Activated naive CD4-positive, alpha-beta T cell treated with anti-CD3 and anti-CD28 coated beads, Interleukin-2, amount 10 ng/mL, durations not matched to agents 7 days and 5 days (primary cell): ENCODE measurements at regions not wholly inside any gene's neighbourhood (a gene's known extent, or its start where the extent isn't known, plus 50 kb on each side); places are given as distances from the start of the nearest gene placed in this dataset.
"Not testable (repeated sequence)": the region's sequence is repeated elsewhere in the genome, so short reads cannot be mapped to it uniquely, and the experiment has no call there.

Experiments
- CTCF ChIA-PET: fragments of 350-600 bp; sonication (Branson Sonifier 250); formaldehyde crosslinking; loops from one replicate; lab custom pipeline; 2021; ENCODE audit warnings: antibody characterized with exemption; lab: Charles Lee
- DNase-seq: peaks from one replicate; pipeline ENCODE4 v3.0.0-alpha.2; 2020
- H3K27ac Mint-ChIP-seq: one replicate; pipeline ENCODE4 v1.8.0; 2021; ENCODE audit warnings: mild to moderate bottlenecking, moderate library complexity, mixed read lengths
- H3K27me3 Mint-ChIP-seq: one replicate; pipeline ENCODE4 v1.8.0; 2021; ENCODE audit warnings: mild to moderate bottlenecking, mixed read lengths
- H3K36me3 Mint-ChIP-seq: one replicate; pipeline ENCODE4 v1.8.0; 2021; ENCODE audit warnings: mixed read lengths
- H3K4me1 Mint-ChIP-seq: one replicate; pipeline ENCODE4 v1.8.0; 2021; ENCODE audit warnings: mixed read lengths
- H3K4me3 Mint-ChIP-seq: one replicate; pipeline ENCODE4 v1.8.0; 2021; ENCODE audit warnings: mild to moderate bottlenecking, moderate library complexity, mixed read lengths
- H3K9me3 Mint-ChIP-seq: one replicate; pipeline ENCODE4 v1.8.0; 2021; ENCODE audit warnings: mixed read lengths

DNA sequence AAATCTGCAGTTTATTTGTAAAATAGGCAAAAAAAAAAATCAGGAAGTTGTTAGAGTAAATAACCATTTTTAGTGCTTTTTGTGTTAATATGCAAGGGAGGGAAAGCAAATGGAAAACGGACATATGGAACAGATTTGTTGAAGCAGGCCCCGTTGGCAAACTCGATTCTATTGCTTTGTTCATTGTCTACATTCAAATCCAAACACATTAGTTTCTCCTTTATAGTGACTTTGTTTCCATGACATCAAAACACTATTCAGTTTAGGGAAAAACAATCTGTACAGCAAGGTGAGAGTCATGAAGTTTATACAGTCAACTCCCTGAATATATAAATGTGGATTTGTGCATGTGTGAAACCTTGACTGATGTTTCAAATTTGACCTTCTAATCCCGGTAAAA is 142.2 kb downstream of the FAM47A start:
- no peak for DNase-seq
- Mint-ChIP-seq H3K4me1 (no peaks in the 10 kb centered on the region), H3K27ac (no peak overlapping the region), H3K36me3 (no peaks in the 10 kb centered on the region), H3K9me3 (no peaks in the 10 kb centered on the region), H3K27me3 (no peaks in the 10 kb centered on the region), H3K4me3 (no peak overlapping the region)
- CTCF ChIA-PET = no interaction called here

DNA sequence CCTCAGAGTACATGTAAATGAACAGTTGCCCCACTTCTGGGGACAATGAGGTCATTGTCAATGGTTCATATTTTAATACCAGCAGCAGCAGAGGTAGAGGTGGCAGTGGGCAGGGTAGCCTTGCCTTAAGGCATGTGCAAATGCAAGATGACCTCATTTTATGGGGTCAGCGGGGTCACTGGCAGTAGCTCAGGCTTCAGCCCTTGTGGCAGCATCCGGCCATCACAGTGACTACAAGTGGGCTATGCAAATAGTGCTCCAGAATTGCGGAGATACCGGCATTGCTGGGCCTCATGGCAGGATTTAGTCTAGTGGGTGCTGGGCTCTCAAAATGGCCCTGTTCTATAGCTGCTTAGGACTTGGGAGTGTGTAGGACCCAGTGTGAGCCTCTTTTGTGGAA is 144.7 kb downstream of the FAM47A start:
- Mint-ChIP-seq H3K4me1 (no peaks in the 10 kb centered on the region), H3K4me3 (no peak overlapping the region), H3K27me3 (no peaks in the 10 kb centered on the region), H3K36me3 (no peaks in the 10 kb centered on the region), H3K9me3 (no peaks in the 10 kb centered on the region), H3K27ac (no peak overlapping the region)
- CTCF ChIA-PET = no interaction called here
- no peak for DNase-seq

DNA sequence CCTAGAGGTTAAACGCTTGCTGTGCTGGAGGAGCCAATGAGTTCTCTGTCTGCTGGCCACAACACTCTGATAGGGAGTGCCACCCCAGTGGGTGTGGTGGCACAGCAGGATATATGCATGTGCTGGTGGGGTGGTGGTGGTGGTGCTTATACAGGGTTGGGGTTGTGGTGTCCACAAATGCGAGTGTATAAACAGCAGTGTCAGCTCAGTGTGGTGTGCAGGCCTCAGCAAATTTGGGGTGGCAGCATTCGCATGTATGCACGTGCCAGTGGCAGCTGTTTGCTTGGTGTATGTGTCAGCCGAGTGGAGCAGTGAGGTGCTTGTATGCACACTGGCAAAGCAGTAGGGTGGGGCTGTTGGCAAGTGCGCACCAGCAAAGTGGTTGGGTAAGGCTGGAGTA is 157.4 kb downstream of the FAM47A start:
- Mint-ChIP-seq H3K4me3 (no peak overlapping the region), H3K27me3 (no peaks in the 10 kb centered on the region), H3K36me3 (no peaks in the 10 kb centered on the region), H3K27ac (no peak overlapping the region), H3K9me3 (peaks cover 2% of the 10 kb centered on the region), H3K4me1 (no peaks in the 10 kb centered on the region)
- CTCF ChIA-PET = no interaction called here
- DNase-seq = no peak

DNA sequence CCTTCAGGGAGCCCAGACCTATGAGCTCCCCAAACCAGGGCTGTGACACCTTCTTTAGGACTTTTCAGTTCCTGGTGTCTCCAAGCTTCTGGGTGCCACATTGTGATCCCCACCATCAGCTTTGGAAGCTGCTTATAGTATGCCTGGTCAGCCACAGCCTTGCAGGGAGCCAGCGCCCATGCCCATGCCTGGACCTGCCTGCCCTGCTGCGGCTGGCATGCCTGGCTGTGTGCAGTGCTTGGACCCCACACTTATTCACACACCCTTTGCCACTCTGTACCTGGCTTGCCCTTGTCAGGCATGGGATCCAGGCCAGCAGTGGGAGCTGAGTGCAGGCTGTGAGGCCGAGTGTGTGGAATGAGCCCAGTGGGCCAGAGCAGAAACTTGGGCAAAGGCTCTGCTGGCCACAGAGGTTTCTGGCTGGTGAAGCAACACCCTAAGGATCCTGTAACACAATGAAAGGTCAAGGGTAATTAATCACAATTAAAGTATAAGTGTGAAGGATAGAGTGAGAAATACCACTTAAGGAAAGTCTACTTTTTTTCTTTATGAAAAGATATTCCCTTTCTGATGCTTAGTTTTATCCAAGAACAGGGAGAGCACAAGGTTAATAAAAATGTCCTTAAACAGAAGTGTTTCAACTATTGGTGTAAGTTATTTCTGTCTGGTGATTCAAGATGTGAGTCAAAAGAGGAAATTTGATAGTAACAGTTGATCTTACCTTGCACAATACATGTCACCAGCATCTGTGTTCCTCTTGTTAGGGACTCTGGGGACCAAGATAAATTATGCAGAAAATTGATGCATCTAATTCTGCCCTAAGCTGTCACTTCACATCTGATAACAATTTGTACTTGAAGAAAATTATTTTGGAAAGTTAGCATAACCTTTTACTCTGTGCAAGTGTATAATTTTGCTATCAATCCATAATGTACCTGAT is 161.8 kb downstream of the FAM47A start:
- Mint-ChIP-seq H3K27ac (no peak overlapping the region), H3K4me1 (no peaks in the 10 kb centered on the region), H3K9me3 (peaks cover 2% of the 10 kb centered on the region), H3K4me3 (no peak overlapping the region), H3K27me3 (no peaks in the 10 kb centered on the region), H3K36me3 (no peaks in the 10 kb centered on the region)
- DNase-seq = no peak
- CTCF ChIA-PET = no interaction called here

DNA sequence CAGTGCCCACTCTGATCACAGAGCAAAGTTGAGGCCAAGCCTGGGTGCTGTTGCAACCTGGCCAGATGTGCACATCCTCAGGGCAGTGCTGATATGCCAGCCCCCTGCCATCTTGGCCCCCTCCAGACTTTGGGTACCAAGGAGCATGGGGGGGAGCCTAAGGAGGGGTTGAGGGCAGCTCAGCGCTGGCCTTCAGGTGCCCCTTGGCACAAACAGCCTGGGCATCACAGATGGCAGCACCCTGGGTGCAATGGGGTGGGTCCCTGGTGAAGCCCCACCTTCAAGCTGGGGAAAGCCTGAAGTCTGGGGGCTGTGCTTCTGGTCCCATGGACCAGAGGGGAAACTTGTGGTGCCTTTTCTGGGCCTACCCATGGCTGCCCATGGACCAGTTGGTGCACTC is 163.0 kb downstream of the FAM47A start:
- H3K4me1 Mint-ChIP-seq = no peaks in the 10 kb centered on the region
- H3K27me3 Mint-ChIP-seq = no peaks in the 10 kb centered on the region
- no peaks in the 10 kb centered on the region for H3K36me3 Mint-ChIP-seq
- no peak overlapping the region for H3K27ac Mint-ChIP-seq
- no peak for DNase-seq
- no peak overlapping the region for H3K4me3 Mint-ChIP-seq
- CTCF ChIA-PET = no interaction called here
- H3K9me3 Mint-ChIP-seq = peaks cover 2% of the 10 kb centered on the region

DNA sequence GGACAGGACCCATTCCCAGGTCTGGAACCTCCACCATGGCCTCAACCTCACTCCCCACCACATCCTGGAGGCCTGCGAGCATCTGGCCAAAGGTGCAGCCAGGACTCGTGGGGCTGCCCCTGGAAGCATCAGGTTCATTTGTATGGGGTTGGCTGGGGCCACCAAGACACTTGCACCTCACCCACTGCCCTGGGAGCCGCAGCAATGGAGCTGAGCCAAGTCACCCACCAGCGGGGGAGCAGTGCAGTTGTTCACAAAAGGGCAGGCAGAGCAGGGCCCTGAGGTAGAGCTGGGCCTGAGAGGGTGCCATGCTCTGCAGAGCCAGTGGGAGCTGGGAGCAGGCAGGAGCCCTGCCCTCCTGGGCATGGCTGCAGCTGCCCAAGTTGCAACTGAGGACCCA is 163.5 kb downstream of the FAM47A start:
- Mint-ChIP-seq H3K27me3 (no peaks in the 10 kb centered on the region), H3K9me3 (peaks cover under 1% of the 10 kb centered on the region), H3K27ac (no peak overlapping the region), H3K4me3 (no peak overlapping the region), H3K4me1 (no peaks in the 10 kb centered on the region), H3K36me3 (no peaks in the 10 kb centered on the region)
- DNase-seq = no peak
- CTCF ChIA-PET = no interaction called here

DNA sequence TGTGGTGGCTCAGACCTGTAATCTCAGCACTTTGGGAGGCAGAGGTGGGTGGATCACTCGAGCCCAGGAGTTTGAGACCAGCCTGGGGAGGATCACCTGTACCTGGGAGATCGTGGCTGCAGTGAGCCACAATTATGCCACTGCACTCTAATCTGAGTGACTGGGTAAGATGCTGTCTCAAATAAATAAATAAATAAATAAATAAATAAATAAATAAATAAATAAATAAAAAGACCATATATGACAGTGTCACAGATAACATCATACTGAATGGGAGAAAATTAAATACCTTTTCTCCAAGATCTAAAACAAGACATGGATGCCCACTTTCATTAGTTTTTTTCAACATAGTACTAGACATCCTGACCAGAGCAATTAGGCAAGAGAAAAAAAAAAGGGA is 182.8 kb downstream of the FAM47A start:
- no peaks in the 10 kb centered on the region for H3K36me3 Mint-ChIP-seq
- DNase-seq = no peak
- CTCF ChIA-PET = no interaction called here
- no peaks in the 10 kb centered on the region for H3K4me1 Mint-ChIP-seq
- no peaks in the 10 kb centered on the region for H3K27me3 Mint-ChIP-seq
- no peak overlapping the region for H3K4me3 Mint-ChIP-seq
- no peak overlapping the region for H3K27ac Mint-ChIP-seq
- H3K9me3 Mint-ChIP-seq = peaks cover 3% of the 10 kb centered on the region

DNA sequence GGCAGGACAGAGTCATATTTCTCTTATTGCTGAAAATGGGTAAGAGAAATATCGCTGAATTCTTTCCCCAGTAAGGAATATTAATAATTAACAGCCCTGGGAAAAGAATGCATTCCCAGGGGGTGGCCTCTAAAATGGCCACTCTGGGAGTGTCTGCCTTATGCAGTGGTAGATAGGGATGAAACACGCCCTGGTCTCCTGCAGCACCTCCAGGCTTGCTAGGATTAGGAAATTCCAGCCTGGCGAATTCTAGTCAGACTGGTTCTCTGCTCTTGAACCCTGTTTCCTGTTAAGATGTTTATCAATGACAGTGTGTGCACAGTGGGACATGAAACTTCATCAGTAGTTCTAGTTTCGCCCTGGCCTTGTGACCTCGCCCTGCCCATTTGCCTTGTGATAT is 205.9 kb downstream of the FAM47A start:
- H3K27ac Mint-ChIP-seq, H3K27me3 Mint-ChIP-seq, H3K4me1 Mint-ChIP-seq, H3K4me3 Mint-ChIP-seq, DNase-seq, CTCF ChIA-PET, H3K36me3 Mint-ChIP-seq, H3K9me3 Mint-ChIP-seq: not testable (repeated sequence)

DNA sequence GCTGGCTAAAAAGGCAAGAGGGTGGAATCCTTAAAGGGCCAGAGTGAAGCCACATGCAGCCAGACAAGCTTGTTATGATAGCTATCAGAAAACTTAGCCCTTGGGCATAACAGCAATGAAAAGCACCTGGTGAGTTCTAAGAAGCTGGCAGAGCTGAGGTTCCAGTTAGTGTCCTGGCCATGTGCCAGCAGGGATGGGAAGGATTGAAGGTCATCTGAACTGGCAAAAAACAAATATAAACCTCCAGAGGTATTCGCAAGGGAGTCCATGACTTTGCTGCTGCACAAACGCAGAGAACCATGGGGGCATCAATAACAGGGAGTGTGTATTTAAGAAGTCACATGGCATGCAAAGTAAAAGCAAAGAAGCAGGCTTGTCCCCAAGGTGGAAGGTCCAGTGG is 208.9 kb downstream of the FAM47A start:
- Mint-ChIP-seq H3K27ac (no peak overlapping the region), H3K36me3 (no peaks in the 10 kb centered on the region), H3K4me1 (no peaks in the 10 kb centered on the region)

DNA sequence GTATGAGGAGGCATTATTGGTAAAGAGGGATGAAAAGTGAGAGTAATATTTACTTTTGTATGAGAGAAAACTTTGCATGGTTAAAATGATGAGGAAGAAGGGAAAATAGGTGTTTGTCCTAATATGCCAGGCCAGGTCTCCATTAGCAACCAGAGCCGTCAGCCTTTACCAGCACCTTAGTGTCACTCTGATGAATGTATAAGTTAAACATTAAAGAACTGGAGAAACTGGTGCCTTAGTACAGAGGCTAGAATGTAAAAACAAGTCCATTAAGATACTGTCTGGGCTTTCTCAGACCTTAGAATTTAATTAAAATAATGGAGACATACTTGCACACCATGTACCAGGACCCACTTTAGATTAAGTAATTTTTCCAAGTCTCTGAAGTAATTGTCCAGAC is 222.3 kb downstream of the FAM47A start:
- Mint-ChIP-seq H3K27me3 (no peaks in the 10 kb centered on the region), H3K36me3 (no peaks in the 10 kb centered on the region), H3K4me1 (no peaks in the 10 kb centered on the region), H3K27ac (no peak overlapping the region), H3K4me3 (no peak overlapping the region), H3K9me3 (no peaks in the 10 kb centered on the region)
- DNase-seq = no peak
- CTCF ChIA-PET = no interaction called here

More for the DNA sequence above, 208.9 kb downstream of the FAM47A start:
- no peak overlapping the region for H3K4me3 Mint-ChIP-seq
- CTCF ChIA-PET = no interaction called here
- H3K27me3 Mint-ChIP-seq = no peaks in the 10 kb centered on the region
- DNase-seq = no peak
- H3K9me3 Mint-ChIP-seq = peaks cover 4% of the 10 kb centered on the region

DNA sequence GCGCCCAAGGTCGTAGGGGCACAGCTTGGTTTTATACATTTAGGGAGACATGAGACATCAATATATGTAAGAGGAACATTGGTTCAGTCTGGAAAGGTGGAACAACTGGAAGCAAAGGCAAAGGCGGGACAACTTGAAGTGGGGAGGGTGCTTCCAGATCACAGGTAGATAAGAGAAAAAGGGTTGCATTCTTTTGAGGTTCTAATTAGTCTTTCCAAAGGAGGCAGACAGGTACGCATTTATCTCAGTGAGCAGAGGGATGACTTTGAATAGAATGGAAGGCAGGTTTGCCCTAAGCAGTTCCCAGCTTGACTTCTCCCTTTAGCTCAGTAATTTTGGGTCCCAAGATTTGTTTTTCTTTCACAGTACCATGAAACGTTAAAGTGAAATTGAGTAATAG is 223.2 kb downstream of the FAM47A start:
- CTCF ChIA-PET = no interaction called here
- no peaks in the 10 kb centered on the region for H3K36me3 Mint-ChIP-seq
- H3K4me3 Mint-ChIP-seq = no peak overlapping the region
- no peaks in the 10 kb centered on the region for H3K9me3 Mint-ChIP-seq
- no peak for DNase-seq
- no peaks in the 10 kb centered on the region for H3K27me3 Mint-ChIP-seq
- H3K4me1 Mint-ChIP-seq = no peaks in the 10 kb centered on the region
- no peak overlapping the region for H3K27ac Mint-ChIP-seq

DNA sequence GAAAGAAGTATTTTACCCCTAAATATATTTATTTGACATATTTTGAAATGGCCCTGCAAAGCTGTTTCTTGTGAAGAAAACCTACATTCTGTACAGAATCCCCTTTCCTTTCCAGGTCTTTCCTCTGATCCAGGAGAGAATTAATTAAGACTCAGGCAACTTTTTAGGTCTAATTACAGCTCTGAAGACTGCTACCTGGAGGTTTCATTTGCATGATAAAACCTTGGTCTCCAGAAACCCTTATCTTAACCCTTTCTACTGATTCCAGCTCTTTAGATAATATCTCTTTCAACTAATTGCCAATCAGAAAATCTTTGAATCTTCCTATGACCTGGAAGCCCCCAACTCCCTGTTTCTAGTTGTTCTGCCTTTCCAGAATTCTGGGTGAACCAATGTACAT is 224.0 kb downstream of the FAM47A start:
- H3K4me3 Mint-ChIP-seq = no peak overlapping the region

DNA sequence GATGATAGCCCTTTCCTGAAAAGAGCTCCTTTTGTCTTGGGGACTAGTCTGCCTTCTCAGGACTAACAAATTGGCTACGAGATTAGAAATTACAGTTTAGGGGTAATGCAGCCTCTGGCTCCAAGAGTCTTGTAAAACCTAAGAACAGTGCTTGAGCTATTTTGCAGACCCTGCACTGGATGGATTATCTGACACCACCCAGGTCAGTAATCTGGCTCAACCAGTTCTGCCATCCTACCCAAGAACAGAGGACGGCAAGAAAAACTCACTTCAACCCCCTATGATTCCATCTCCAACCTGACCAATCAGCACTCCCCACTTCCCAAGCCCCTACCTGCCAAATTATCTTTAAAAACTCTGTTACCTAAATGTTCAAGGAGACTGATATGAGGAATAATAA is 225.1 kb downstream of the FAM47A start:
- no peaks in the 10 kb centered on the region for H3K4me1 Mint-ChIP-seq
- no peak for DNase-seq
- no peak overlapping the region for H3K4me3 Mint-ChIP-seq
- CTCF ChIA-PET = no interaction called here
- no peaks in the 10 kb centered on the region for H3K36me3 Mint-ChIP-seq
- H3K27me3 Mint-ChIP-seq = no peaks in the 10 kb centered on the region
- H3K27ac Mint-ChIP-seq = no peak overlapping the region
- H3K9me3 Mint-ChIP-seq = no peaks in the 10 kb centered on the region

More for the DNA sequence above, 224.0 kb downstream of the FAM47A start:
- Mint-ChIP-seq H3K9me3 (no peaks in the 10 kb centered on the region), H3K4me1 (no peaks in the 10 kb centered on the region), H3K27me3 (no peaks in the 10 kb centered on the region), H3K36me3 (no peaks in the 10 kb centered on the region), H3K27ac (no peak overlapping the region)
- CTCF ChIA-PET = no interaction called here
- DNase-seq = no peak

DNA sequence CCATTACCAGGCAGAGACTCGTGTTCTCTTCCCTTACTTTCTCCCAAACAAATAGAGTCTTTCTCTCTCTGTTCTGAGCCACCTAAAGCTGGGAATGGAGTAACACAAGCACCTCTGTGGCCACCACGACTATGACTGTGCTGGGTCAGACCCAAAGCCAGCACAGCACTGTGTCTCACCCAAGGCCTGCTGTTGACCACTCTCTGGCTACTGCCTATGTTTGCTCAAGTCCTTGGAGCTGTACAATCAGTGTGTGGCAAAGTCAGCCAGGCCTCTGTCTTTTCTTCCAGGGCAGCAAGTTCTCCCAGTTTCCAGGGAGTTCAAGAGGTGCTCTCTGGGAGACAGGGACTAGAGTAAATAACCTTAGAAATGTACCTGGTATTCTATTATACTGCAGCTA is 239.4 kb downstream of the FAM47A start:
- no peak for DNase-seq
- Mint-ChIP-seq H3K27me3 (no peaks in the 10 kb centered on the region), H3K4me3 (no peak overlapping the region), H3K4me1 (no peaks in the 10 kb centered on the region), H3K27ac (no peak overlapping the region), H3K9me3 (no peaks in the 10 kb centered on the region), H3K36me3 (no peaks in the 10 kb centered on the region)
- CTCF ChIA-PET = no interaction called here

DNA sequence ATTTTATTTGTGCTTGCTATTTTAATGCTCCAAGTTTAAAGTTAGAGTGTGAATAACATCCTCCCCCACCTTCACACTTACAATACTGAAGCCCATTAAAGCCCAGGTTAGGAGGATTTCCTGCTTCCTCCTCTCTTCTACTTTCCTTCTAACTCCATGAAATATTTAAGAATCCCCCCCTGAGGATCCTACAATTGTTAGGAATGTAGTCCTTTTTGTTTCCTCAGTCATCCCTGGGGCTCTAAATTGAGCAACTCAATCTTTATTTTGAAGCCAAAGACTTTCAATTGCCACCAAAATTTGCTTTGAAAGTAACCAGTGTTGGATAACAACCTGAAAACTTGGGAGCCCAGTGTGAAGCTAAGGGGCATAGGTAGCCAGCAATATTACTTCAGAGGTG is 276.9 kb downstream of the FAM47A start:
- Mint-ChIP-seq H3K4me1 (no peaks in the 10 kb centered on the region), H3K27ac (no peak overlapping the region), H3K9me3 (peaks cover 3% of the 10 kb centered on the region), H3K27me3 (no peaks in the 10 kb centered on the region), H3K36me3 (no peaks in the 10 kb centered on the region), H3K4me3 (no peak overlapping the region)
- no peak for DNase-seq
- CTCF ChIA-PET = no interaction called here
